ENCODE measurements at regions not wholly inside any gene's neighbourhood (a gene's known extent, or its start where the extent isn't known, plus 50 kb on each side); places are given as distances from the start of the nearest gene placed in this dataset.

DNA sequence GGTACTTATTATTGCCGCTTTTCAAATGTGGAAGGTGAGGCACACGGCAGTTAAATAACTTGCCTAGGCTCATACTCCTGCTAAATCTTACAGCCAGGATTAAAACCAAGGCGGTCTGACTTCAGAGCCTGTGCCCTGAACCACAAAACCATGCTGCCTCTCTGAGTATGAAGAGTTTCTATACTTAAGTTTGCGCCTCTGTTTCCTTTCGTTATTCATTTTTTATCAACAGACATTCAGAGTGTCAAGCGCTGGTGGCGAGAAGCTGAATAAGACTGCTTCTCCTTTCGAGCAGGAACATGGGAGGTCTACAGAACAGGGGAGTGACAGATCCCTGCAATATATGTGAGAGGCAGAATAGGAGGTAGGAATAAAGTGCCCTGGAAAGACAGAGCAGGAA is 96.0 kb upstream of the DUSP10 start:
- DNase-seq = peak in 1 of 5 donors; percentile 66

DNA sequence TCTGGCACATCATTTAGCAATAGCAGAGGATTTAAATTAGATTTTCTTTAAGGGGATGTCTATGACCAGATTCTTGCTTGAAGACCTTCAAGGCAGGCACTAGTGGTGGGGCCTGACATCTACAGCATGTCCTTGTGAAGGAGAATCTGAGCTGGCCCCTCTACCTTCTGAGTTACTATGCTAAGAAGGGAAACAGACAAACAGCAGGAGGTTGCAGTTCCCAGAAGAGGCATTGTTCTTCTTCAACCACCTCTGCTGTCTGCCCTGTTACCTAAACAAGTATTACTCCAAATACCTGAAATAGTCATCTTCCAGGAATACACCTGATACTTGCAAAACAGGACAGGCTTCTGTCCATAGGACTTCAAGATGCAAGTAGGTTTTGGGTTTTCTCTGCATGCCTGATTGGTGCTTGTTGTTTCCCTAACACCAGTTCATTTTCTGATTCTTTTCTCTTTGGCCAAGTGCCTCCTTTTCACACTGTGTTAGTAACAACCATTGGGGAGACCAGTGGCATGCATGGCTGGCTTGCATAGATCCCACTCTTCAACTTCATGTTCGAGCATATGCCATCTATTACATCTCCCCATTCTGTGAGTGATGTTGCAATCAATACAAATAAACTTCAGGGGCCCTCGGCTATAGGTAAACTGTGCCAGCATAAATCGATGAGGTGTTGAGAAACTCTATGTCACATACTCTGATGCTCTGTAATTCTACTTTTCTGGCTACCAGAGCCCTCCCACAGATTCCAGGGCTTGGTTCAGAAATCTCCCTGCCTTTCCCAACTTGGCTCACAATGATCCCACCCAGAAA is 93.0 kb upstream of the DUSP10 start:
- no peak for DNase-seq

DNA sequence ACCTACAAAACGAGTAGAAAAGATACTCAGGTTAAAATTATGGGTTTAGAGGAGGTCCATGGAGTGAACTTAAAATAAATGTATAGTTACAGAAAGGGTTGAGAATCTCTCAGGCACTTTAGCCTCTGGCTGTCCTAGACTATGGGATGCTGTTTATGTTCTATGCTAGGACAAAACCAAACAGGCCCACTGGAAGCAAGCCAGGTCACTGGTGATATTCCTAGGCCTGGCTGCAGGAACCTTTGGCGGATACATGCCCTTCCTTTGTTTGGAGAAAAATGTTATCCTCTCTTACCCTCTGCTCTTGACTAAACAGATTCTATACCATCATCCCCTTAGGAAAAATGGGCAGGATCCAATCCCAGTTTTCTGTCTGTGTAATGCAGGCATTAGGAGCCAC is 90.7 kb upstream of the DUSP10 start:
- no peak for DNase-seq

DNA sequence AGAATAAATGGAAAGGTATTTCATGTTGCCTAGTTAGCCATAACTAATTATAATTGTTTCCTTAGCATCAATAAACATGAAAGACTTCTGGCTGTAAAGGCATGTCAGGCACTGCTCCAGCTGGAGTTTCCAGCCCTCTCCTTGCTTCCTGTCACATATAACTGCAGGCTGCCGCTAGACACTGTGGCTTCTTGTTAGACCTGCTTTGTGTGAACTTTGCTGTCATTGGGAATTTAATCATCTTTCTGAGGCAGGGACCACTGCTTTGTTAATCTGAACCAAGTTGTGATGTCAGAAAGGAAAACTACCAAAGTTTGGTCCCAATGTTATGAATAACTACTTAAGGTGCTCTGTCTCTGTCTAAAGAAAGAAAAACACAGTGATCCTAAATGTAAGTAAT is 90.3 kb upstream of the DUSP10 start:
- no peak for DNase-seq

DNA sequence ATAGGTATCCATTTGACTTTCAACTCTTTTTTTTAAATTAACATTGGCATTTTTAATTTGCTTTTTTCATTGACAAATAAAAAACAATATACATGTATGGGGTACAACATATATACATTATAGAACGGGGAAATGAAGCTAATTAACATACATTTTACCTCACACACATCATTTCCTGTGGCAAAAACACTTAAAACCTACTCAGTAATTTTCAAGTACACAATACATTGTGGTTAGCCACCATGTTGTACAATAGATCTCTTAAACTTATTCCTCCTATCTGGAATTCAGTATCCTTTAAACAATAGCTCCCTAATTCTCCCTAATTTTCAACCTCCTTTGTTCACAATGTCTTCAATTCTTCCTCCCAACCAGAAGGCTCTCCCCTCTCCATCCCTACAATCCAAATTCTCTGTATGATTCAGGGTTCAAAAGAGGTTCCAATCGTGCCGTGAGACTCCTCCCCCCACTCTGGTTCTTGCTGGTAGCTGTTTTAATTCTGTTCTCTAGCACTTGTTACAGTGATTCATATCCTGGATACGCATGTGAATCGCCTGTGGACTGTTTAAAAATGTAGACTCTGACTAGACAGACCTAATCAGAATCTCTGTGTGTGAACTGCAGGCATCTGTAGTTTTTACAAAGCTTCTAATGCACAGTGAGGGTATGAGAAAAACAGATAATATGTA is 87.6 kb upstream of the DUSP10 start:
- peak in 1 of 5 donors; percentile 86 for DNase-seq

DNA sequence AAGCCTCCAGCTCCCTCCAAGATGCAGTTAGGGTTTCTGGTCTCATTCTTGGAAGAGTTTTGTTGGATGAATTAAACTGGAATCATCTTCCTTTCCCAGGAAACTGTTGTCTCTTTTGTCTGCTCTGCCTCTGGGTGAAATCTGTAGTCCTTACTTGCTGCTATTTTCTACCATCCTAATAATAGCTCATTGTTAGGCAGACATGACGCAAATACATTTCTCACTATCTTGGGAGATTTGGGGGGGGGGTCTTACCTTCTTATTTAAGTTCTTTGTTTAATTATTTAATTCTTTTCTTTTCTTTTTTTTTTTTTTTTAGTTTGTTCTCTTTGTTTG is 85.4 kb upstream of the DUSP10 start:
- DNase-seq = no peak

DNA sequence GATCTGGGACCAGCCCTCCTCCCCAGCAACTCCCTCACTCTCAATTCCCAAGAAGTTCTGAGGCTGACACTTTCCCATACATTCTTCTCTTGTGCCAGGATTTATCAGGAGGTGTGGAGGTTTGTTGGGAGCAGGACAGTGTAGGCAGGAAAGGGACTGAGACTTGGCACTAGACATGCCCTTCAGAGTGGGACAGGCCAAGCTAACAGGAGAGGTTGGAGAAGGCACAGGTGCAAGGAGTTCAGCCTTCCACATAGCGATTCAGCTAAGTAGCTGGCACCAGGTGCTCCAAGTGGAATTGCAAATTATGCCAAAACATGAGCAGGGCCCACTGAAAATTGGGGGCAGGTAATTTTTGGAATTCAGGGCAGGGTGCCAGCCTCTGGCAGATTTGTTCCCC is 83.0 kb upstream of the DUSP10 start:
- no peak for DNase-seq

DNA sequence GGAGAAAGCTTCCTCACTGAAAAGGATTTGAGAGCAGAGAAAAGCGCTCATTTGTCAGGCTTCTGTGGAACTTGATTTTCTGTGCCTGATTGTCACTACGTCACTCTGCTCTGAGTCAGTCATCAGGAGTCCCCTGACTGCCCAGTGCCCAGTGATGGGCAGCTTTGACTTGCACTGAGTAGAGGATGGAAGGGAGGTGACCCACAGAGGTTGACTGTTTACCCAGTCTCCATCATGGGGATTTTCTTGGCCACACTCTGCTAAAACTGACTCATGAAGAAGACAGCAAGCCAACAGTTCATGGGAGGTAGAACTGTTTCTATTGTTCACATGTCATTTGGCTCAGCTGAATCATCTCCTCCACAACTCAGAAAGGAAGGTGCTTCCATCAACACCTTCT is 82.1 kb upstream of the DUSP10 start:
- peak in 1 of 5 donors; percentile 28 for DNase-seq

DNA sequence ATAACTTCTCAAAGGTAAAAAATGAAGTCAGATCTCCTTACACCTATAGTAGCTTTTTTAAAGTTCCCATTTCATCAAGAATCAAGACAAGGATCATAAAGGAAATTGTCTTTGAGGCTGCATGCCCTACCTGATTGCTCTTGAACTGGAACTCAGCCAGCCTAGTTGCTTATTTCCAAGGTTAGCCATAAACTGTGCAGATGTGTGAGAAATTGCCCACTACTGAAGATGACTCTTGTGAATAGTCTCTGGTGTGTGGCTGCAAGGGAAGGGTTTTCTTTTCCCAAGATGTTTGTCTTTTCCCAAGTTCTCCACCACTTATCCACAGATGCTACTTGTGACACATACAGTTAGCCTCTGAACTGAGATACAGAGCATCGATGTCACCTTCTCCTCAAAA is 81.7 kb upstream of the DUSP10 start:
- DNase-seq = no peak

DNA sequence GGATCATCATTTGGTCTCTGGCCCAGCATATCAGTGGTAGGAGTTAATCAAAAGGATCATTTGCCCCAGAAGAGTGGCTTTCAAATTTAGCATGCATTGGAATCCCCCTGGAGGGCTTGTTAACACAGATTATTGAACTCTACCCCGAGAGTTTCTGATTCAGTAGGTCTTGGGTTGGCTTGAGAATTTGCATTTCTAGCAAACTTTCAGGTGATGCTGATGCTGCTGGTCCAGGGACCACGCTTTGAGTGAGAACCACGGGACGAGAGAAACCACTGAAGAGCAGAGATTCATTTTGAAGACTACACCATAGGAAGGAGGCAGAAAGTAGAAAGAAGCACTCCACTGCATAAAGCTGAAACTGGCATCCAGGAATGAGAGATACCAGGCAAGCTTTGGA is 81.3 kb upstream of the DUSP10 start:
- DNase-seq = no peak

DNA sequence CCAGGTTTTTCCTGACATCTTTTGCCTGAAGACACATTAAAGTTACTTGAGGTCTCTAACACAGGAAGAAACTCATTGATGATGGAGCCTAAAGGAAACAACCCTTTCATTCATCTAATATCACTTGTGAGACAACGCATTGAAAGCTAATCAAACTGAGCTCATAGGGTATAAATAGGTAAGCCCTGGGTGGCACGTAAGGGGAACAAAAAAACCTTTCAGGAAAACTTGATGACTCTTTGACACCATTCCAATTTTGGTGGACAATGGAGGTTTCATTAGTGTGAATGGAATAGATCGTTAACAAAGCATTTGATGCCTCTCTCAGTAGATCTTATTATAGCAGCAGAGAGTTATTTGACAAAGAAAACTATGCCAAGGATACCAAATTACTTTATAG is 80.7 kb upstream of the DUSP10 start:
- no peak for DNase-seq

DNA sequence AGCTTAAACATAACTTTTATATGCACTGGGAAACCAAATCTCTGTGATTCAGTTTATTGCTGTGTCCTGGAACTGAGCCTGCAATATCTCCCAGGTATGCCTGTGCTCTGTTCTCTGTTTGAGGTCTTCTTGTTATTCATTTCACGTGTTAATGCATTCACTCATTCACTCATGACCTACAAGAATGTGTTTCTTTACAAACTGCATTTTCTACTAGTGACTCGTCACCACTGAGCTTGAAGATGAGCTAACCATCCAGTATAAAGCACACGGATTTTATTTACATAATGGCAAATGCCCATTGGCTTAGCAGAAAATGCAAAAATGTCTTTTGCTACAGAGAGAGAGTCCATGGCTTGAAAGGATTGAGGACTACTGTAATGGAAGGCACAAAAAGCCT is 75.0 kb upstream of the DUSP10 start:
- no peak for DNase-seq

DNA sequence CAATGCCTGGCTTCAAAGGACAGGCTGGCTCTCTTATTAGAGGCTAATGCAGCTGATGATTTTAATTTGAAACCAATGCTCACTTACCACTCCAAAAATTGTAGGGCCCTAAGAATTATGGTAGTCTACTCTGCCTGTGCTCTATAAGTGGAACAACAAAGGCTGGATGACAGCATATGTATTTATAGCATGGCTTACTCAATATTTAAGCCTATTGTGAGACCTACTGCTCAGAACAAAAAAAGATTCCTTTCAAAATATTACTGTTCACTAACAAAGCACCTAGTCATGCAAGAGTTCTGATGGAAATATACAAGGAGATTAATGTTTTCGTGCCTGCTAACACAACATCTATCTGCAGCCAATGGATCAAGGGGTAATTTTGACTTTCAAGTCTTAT is 73.8 kb upstream of the DUSP10 start:
- DNase-seq = no peak

DNA sequence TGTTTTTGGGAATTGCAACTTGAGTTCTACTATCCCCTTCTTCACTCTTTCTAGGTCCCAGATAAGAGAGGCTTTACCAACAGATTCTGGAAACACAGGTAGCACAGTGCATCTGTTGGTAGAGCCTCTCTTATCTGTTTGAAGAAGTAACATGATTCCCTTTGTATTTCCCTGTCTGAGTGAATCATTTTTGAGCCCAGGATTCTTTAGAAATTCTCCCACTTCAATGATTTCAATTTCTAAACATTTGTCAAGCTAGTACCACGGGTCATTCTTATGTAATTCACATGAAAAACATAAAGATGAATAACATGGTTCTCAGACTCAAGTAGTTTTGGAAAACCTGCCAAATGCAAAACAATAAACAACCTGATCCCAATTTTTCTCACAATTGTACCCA is 72.0 kb upstream of the DUSP10 start:
- no peak for DNase-seq

DNA sequence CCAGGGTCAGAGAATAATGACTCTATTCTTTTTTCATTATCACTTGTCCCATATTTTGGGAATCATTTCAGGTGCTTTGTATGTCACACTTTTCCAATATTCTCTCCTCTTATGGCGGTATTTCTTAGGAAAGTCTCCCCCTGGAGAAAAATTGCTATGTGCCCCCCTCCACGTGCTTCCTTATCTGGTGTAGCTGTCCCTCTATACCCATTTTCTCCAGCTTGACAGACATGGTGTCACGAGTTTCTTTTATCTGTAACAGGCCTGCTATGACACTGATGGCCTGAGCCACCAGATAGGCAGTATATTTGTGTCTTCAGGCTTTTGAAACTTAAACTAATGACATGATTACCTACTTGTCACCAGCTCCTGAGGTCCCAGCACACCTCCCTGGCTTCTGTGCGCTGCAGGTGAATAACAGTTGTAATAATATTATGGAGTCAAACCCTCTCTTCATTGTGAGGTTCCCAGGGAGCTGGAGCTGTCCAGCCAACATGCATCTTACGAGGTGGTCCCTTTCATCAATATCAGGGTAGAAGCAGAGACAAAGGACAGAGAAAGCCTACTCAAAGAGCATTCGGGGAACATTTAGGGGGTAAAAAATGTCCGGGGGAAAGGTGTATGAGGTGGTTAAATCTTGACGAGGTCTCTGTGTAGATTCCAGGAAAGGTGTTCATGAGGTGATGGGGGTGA is 71.2 kb upstream of the DUSP10 start:
- no peak for DNase-seq

DNA sequence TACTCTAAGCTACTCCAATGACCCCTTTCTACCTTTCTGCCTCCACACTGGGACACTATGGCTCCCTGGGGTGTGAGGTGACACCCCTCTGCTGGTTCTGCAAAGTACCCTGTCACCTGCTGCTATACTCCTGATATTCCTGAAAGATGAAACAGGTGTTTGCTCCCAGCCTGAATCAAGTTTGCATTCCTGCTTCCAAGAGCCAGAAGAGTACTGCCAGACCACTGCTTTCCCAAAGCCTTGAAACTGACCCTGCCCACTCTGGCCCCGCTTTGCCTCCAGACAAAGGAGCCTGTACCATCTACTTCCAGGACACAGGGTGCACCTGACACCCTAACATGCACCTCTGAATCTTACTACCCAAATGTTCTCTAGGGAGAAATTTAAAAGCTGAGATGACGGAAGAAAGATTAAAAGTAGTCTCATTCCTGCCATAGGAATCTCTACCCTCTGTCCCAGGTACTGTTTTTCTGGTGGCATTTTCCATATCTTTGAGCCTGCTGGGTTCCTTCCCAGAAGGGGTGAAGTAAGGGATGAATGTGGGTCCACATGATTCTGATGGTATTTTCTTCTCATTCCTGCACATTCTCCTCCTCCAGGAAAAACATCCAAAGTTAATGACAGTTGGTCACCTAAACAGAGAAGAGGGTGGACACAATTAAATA is 70.3 kb upstream of the DUSP10 start:
- no peak for DNase-seq

DNA sequence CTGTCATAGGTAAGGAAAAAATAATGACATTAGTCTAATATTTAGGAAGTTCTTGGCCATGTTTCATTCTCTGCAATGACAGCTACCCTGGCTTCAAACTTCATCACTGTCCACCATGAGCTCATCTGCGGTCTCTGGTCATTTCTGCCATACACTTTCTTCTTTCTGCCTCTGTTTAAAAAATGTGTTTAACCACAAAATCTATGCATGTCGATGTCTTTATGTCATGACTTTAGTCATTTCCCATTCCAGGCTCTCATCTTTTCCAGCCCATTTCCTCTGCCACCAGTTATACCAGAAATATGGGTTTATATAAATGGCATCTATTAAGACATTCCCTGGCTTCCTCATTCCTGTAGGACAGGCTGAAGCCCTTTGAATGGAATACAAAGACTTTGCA is 68.5 kb upstream of the DUSP10 start:
- no peak for DNase-seq

DNA sequence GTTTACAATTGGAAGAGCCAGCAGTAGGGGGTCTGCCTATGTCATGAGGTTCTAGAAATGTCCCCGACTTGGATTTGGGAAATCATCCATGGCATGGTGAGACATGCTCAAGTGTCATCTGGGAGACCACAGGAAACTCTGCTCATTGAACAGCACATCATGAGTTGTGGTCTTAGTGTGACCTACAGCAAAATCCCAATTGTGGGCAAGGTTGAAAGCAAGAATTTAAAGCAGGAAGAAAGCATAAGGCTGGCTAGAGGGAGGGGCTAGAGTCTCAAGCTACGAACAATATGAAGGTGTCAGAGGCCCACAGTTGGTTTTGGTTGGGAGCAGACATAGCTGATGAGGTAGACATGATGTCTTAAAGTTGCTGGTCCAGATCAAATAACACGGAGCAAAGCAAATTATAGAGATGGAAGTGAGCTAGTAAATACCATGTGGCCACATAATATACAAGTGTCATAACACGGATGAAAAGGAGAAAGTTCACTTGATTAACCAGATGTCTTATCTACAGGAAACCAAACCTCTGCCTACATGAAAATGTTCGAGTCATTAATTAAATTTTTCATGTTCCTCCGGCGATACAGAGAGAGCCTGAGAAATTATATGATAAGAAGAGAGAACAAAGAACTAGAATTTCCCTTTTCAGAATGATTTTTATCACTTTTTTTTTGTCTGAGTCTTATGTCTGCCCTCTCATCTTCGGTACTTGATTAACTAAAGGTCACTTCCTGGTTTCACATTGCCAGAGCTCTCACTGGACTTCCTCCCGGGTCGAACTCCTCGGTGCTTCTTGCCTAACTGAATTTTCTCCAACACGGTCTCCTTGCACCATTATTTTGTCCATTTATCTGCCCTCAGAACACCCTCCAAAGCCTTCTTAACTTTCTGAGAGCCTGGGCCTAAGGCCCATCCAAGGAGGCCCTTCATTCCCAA is 67.5 kb upstream of the DUSP10 start:
- DNase-seq = no peak

DNA sequence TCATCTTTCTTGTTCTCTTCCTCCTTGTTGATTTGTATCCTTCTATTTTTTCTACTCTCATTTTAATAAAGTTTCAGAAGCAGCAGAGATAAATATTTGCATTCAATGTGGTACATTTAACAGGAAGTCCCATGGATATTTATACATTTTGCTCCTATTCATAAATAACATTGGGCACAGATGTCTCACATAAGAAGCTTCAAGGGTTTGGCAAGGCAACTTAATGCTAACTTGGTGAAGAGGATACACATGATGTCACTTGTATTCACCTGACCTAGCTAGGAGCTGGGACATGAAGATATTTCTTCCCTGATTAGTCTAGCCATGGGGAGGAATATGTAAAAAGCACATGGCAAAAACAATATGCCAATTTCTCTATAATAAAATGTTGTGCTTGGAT is 65.1 kb upstream of the DUSP10 start:
- no peak for DNase-seq

DNA sequence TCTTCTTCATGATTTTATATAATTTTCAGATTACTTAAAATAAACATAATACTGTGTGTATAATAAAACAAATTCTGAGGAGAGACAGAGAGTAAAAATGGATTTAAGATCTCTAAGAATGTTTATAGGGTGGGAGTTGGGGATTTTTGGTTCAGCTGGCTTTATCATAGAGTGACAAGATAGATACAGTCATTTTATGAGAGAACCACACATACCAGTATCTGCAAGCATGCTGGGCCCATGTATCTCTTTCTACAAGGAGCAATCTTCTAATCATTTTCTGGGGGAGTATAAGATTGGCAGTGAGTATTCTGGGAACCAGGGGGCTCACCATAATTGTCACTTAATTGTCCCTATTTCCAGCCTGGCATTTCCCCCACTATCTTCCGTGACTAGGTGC is 64.3 kb upstream of the DUSP10 start:
- no peak for DNase-seq

DNA sequence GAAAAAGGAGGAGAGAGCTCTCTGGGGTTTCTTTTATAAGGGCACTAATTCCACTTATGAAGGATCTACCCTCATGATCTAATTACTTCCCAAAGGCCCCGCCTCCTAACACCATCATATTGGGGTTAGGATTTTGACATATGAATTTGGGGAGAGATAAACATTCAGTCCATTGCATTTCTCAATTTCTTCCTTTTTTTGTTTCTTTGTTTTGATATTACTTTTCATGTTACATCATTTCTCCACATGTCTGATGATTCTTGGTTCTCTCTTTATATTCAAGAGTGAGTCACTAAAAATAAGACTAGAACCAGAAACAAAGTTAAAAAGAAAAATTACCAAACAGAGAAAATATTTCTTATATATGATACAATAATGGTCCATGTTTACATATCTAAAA is 63.2 kb upstream of the DUSP10 start:
- no peak for DNase-seq

DNA sequence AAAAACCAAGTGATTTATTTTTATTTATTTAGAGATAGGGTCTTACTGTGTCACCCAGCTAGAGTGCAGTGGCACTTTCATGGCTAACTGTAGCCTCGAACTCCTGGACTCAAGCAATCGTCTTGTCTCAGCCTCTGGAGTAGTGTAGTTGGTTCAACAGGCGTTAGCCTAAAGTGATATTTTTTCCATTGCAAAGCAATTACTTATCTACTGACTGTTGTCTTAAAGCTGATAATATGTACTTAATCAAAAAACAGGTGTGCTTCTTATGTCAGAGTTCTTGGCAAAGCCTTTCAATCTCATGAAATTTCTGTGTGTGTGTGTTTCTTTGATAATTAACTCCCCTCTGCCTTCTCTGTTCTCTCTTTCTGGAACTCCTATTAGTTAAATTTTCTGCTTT is 62.4 kb upstream of the DUSP10 start:
- DNase-seq = no peak
